Uterus (tissue), 2 donors: ENCODE measurements at regions not wholly inside any gene's neighbourhood (a gene's known extent, or its start where the extent isn't known, plus 50 kb on each side); places are given as distances from the start of the nearest gene placed in this dataset.

ENCODE experiments used
- POLR2A ChIP-seq, 2 donors: fragments of 450-650 bp; IDR thresholded peaks; one replicate each; pipeline ENCODE4 v1.6.1; 2016; ENCODE audit warnings: antibody characterized with exemption in 2 of 2, mild to moderate bottlenecking in 1 of 2, moderate library complexity in 1 of 2
- TF ChIP-seq, protein P1 (sequence below), 4 experiments: fragments of 200-600 bp in 2 of 4; fragments of 450-650 bp in 2 of 4; sonication (generic) in 2 of 4; IDR thresholded peaks; one replicate each; pipeline ENCODE4 v1.5.1; 2016 to 2019; ENCODE audit warnings: antibody characterized with exemption in 4 of 4, mild to moderate bottlenecking in 2 of 4, moderate library complexity in 1 of 4

DNA sequence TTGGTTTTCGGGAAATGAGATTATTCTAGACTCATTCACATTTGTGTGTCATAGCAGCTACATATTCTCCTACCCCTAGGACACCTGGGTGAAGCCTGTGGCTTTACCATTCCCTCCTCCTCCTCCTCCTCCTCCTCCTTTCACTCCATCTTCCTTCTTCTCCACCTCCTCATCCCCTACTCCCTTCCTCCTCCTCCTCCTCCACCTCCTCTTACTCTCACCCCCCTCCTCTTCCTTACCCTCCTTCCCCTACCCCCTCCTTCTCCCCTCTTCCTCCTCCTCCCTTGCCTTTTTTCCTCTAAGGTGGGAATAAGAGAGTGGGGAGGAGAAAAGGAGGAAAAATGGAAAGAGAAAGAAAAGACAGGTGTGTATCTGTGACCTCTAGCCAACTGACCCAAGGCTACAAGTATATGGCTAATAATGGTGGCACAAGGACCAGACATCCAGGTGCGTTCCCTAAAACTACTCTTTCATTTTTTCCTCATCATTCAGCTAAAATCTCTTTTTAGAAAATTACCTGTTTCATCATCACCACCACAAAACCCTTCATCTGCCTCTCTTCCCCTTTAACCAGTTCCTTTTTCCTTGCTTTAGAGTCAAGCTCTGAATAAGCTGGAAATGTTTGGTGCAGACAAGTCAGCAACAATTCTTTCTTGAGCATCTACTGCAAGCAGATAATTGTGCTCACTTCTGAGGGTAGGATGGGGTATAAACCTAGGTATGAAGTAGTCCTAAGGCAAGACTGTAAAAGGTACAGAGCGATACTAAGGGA lies 149.8 kb upstream of the FOXN3 start:
- no peak for TF ChIP-seq POLR2A (IDR thresholded peaks at IDR 0.05)
- TF ChIP-seq, protein P1, sequence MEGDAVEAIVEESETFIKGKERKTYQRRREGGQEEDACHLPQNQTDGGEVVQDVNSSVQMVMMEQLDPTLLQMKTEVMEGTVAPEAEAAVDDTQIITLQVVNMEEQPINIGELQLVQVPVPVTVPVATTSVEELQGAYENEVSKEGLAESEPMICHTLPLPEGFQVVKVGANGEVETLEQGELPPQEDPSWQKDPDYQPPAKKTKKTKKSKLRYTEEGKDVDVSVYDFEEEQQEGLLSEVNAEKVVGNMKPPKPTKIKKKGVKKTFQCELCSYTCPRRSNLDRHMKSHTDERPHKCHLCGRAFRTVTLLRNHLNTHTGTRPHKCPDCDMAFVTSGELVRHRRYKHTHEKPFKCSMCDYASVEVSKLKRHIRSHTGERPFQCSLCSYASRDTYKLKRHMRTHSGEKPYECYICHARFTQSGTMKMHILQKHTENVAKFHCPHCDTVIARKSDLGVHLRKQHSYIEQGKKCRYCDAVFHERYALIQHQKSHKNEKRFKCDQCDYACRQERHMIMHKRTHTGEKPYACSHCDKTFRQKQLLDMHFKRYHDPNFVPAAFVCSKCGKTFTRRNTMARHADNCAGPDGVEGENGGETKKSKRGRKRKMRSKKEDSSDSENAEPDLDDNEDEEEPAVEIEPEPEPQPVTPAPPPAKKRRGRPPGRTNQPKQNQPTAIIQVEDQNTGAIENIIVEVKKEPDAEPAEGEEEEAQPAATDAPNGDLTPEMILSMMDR (IDR thresholded peaks at IDR 0.05), result no peak
